T-helper 1 cell treated with Interleukin-12 subunit alpha and Interleukin-12 subunit beta and Interleukin-4 antibody, amounts not matched to agents 30 μg/mL and 1 μg/mL, for 36 hours (primary cell): ENCODE measurements at regions not wholly inside any gene's neighbourhood (a gene's known extent, or its start where the extent isn't known, plus 50 kb on each side); places are given as distances from the start of the nearest gene placed in this dataset.

Experiments used
- H3K27ac Mint-ChIP-seq: one replicate; pipeline ENCODE4 v1.8.0; 2021; ENCODE audit warnings: mild to moderate bottlenecking, mixed read lengths
- H3K27me3 Mint-ChIP-seq: one replicate; pipeline ENCODE4 v1.8.0; 2021; ENCODE audit warnings: low read depth, mixed read lengths
- H3K36me3 Mint-ChIP-seq: one replicate; pipeline ENCODE4 v1.8.0; 2021; ENCODE audit warnings: low read depth, mixed read lengths
- H3K4me1 Mint-ChIP-seq: one replicate; pipeline ENCODE4 v1.8.0; 2021; ENCODE audit warnings: low read depth, mixed read lengths
- H3K4me3 Mint-ChIP-seq: one replicate; pipeline ENCODE4 v1.8.0; 2021; ENCODE audit warnings: mild to moderate bottlenecking, moderate library complexity, mixed read lengths
- H3K9me3 Mint-ChIP-seq: one replicate; pipeline ENCODE4 v1.8.0; 2021; ENCODE audit warnings: mixed read lengths

GRCh38 chr10:10432296-10433035 is 585.2 kb upstream of the CELF2 start:
- no peak overlapping the region for H3K27ac Mint-ChIP-seq
- H3K27me3 Mint-ChIP-seq: no peaks in the 10 kb centered on the region
- no peak overlapping the region for H3K4me3 Mint-ChIP-seq
- H3K9me3 Mint-ChIP-seq: no peaks in the 10 kb centered on the region
- H3K36me3 Mint-ChIP-seq: no peaks in the 10 kb centered on the region
- no peaks in the 10 kb centered on the region for H3K4me1 Mint-ChIP-seq

- no peaks in the 10 kb centered on the region for H3K36me3 Mint-ChIP-seq
- H3K27ac Mint-ChIP-seq: no peak overlapping the region
- no peaks in the 10 kb centered on the region for H3K4me1 Mint-ChIP-seq
- no peaks in the 10 kb centered on the region for H3K27me3 Mint-ChIP-seq
- H3K4me3 Mint-ChIP-seq: no peak overlapping the region
- no peaks in the 10 kb centered on the region for H3K9me3 Mint-ChIP-seq
These were observed 583.4 kb upstream of the CELF2 start for GRCh38 chr10:10434312-10434711.

- H3K27ac Mint-ChIP-seq: no peak overlapping the region
These were observed 579.8 kb upstream of the CELF2 start for GRCh38 chr10:10437886-10438285.

GRCh38 chr10:10438335-10439100 is 579.2 kb upstream of the CELF2 start:
- Mint-ChIP-seq H3K27me3 (no peaks in the 10 kb centered on the region), H3K36me3 (no peaks in the 10 kb centered on the region), H3K4me3 (no peak overlapping the region), H3K9me3 (no peaks in the 10 kb centered on the region), H3K4me1 (no peaks in the 10 kb centered on the region), H3K27ac (no peak overlapping the region)

More at GRCh38 chr10:10437886-10438285, 579.8 kb upstream of the CELF2 start:
- Mint-ChIP-seq H3K36me3 (no peaks in the 10 kb centered on the region), H3K4me3 (no peak overlapping the region), H3K9me3 (no peaks in the 10 kb centered on the region), H3K27me3 (no peaks in the 10 kb centered on the region), H3K4me1 (no peaks in the 10 kb centered on the region)

- Mint-ChIP-seq H3K27me3 (no peaks in the 10 kb centered on the region), H3K4me1 (no peaks in the 10 kb centered on the region), H3K36me3 (no peaks in the 10 kb centered on the region), H3K9me3 (peaks cover 4% of the 10 kb centered on the region), H3K4me3 (no peak overlapping the region), H3K27ac (no peak overlapping the region)
These were observed 560.8 kb upstream of the CELF2 start for GRCh38 chr10:10456856-10457255.

GRCh38 chr10:10460451-10460850 is 557.2 kb upstream of the CELF2 start:
- no peak overlapping the region for H3K27ac Mint-ChIP-seq
- H3K4me1 Mint-ChIP-seq: no peaks in the 10 kb centered on the region
- no peaks in the 10 kb centered on the region for H3K27me3 Mint-ChIP-seq
- H3K36me3 Mint-ChIP-seq: no peaks in the 10 kb centered on the region
- no peak overlapping the region for H3K4me3 Mint-ChIP-seq
- H3K9me3 Mint-ChIP-seq: no peaks in the 10 kb centered on the region

- H3K27me3 Mint-ChIP-seq: no peaks in the 10 kb centered on the region
- H3K36me3 Mint-ChIP-seq: no peaks in the 10 kb centered on the region
- H3K27ac Mint-ChIP-seq: no peak overlapping the region
- H3K4me1 Mint-ChIP-seq: no peaks in the 10 kb centered on the region
- no peaks in the 10 kb centered on the region for H3K9me3 Mint-ChIP-seq
- no peak overlapping the region for H3K4me3 Mint-ChIP-seq
These were observed 555.3 kb upstream of the CELF2 start for GRCh38 chr10:10462151-10462941.

GRCh38 chr10:10471758-10472157 is 545.9 kb upstream of the CELF2 start:
- Mint-ChIP-seq H3K27me3 (no peaks in the 10 kb centered on the region), H3K9me3 (no peaks in the 10 kb centered on the region), H3K27ac (no peak overlapping the region), H3K4me3 (no peak overlapping the region), H3K36me3 (no peaks in the 10 kb centered on the region), H3K4me1 (no peaks in the 10 kb centered on the region)

- no peak overlapping the region for H3K4me3 Mint-ChIP-seq
- H3K27me3 Mint-ChIP-seq: no peaks in the 10 kb centered on the region
- H3K36me3 Mint-ChIP-seq: no peaks in the 10 kb centered on the region
- H3K4me1 Mint-ChIP-seq: no peaks in the 10 kb centered on the region
- no peak overlapping the region for H3K27ac Mint-ChIP-seq
- no peaks in the 10 kb centered on the region for H3K9me3 Mint-ChIP-seq
These were observed 541.9 kb upstream of the CELF2 start for GRCh38 chr10:10475812-10476211.

GRCh38 chr10:10477844-10478243 is 539.8 kb upstream of the CELF2 start:
- no peak overlapping the region for H3K27ac Mint-ChIP-seq
- H3K4me1 Mint-ChIP-seq: no peaks in the 10 kb centered on the region
- H3K36me3 Mint-ChIP-seq: no peaks in the 10 kb centered on the region
- H3K9me3 Mint-ChIP-seq: no peaks in the 10 kb centered on the region
- H3K4me3 Mint-ChIP-seq: no peak overlapping the region
- H3K27me3 Mint-ChIP-seq: no peaks in the 10 kb centered on the region

- H3K27ac Mint-ChIP-seq: no peak overlapping the region
- no peaks in the 10 kb centered on the region for H3K27me3 Mint-ChIP-seq
- no peak overlapping the region for H3K4me3 Mint-ChIP-seq
- no peaks in the 10 kb centered on the region for H3K4me1 Mint-ChIP-seq
- H3K36me3 Mint-ChIP-seq: no peaks in the 10 kb centered on the region
- no peaks in the 10 kb centered on the region for H3K9me3 Mint-ChIP-seq
These were observed 538.2 kb upstream of the CELF2 start for GRCh38 chr10:10479465-10479864.

- Mint-ChIP-seq H3K27ac (no peak overlapping the region), H3K4me1 (no peaks in the 10 kb centered on the region), H3K27me3 (no peaks in the 10 kb centered on the region), H3K4me3 (no peak overlapping the region), H3K36me3 (no peaks in the 10 kb centered on the region), H3K9me3 (no peaks in the 10 kb centered on the region)
These were observed 535.1 kb upstream of the CELF2 start for GRCh38 chr10:10482613-10483012.

GRCh38 chr10:10489076-10489475 is 528.6 kb upstream of the CELF2 start:
- Mint-ChIP-seq H3K27ac (no peak overlapping the region), H3K27me3 (no peaks in the 10 kb centered on the region), H3K4me1 (no peaks in the 10 kb centered on the region), H3K9me3 (no peaks in the 10 kb centered on the region), H3K4me3 (no peak overlapping the region), H3K36me3 (no peaks in the 10 kb centered on the region)

- Mint-ChIP-seq H3K27me3 (no peaks in the 10 kb centered on the region), H3K27ac (no peak overlapping the region), H3K4me3 (no peak overlapping the region), H3K9me3 (no peaks in the 10 kb centered on the region), H3K36me3 (no peaks in the 10 kb centered on the region), H3K4me1 (no peaks in the 10 kb centered on the region)
These were observed 527.7 kb upstream of the CELF2 start for GRCh38 chr10:10489805-10490571.
